HG02884 (cell line): ENCODE measurements at regions not wholly inside any gene's neighbourhood (a gene's known extent, or its start where the extent isn't known, plus 50 kb on each side); places are given as distances from the start of the nearest gene placed in this dataset.
"Not testable (repeated sequence)": the region's sequence is repeated elsewhere in the genome, so short reads cannot be mapped to it uniquely, and the experiment has no call there.

Experiments
- ATAC-seq: cut with Tn5 transposase; IDR thresholded peaks from one replicate; pipeline ENCODE4 v1.9.1; 2021; ENCODE audit warnings: mild to moderate bottlenecking, moderate library complexity; ENCODE audit not compliant: unreplicated experiment

DNA sequence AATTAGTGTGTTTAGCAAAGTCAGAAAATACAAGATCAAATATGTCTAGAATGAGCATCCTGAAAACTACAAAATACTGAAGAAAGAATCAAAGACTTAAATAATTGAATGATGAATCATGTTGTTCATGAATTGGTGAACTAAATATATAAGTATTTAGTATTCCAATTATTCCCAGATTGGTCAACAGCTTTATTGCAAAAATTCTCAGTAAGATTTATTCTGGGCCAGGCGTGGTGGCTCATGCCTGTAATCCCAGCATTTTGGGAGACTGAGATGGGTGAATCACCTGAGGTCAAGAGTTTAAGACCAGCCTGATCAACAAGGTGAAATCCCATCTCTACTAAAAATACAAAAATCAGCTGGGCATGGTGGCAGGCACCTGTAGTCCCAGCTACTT, 250.0 kb upstream of the NECTIN3 start:
- no peak for ATAC-seq

GRCh38 chr3:110822971-110823370, 248.6 kb upstream of the NECTIN3 start:
- no peak for ATAC-seq

DNA sequence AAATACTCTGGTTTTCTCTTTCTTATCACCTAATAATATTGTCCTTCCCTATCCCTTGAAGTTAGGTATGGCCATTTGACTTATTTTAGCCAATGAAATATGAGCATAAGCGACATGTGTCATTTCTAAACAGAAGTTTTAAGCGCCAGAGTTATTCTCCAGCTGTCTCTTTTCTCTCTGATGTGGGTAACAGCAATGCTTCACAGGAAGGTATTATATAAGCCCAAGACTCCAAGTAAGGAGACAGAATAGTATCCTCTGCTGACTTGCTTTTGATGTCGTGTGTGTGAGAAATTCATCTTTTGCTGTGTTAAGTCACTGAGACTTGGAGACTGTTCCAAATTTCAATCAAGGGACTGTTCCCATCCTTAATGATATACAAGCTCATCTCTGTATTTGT, 224.6 kb upstream of the NECTIN3 start:
- no peak for ATAC-seq

- no peak for ATAC-seq
These were observed 222.6 kb upstream of the NECTIN3 start for GRCh38 chr3:110849064-110849463.

DNA sequence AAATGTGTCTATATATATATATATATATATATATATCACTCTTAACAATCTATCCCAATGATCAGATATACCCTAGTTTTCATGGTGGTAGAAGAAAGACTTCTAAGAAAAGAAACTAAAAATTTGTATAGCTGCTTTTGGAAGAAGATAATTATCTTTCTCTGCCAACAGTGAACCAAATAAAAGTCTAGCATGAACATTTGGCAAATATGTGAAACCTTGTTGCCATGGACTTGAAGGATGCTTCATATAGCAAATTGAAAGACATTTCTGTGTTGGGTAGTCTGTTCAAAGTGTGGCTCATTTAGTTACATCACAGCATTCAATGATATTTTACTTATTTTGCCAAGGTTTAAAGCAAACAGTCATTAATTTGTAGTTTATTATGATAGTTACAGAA, 219.9 kb upstream of the NECTIN3 start:
- ATAC-seq: no peak

DNA sequence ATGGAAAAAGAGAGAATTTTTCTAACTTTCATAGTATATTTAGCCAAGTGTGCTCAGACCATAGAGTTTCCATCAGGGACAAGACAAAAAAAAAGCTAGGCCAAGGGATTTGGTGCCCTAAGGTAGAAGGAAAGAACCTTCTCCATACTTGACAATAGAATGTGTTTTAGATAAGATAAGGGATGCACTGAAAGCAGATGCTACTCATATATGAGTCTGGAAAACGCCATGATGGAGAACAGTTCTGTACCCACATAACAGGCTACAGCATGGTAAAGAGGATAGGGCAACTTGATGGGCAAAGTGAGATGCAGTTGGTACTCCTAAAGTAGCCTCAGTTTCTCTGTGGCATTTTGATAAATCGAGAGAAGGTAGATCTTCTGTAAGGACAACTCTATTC, 216.4 kb upstream of the NECTIN3 start:
- ATAC-seq: no peak

GRCh38 chr3:110856916-110857315, 214.7 kb upstream of the NECTIN3 start:
- no peak for ATAC-seq

DNA sequence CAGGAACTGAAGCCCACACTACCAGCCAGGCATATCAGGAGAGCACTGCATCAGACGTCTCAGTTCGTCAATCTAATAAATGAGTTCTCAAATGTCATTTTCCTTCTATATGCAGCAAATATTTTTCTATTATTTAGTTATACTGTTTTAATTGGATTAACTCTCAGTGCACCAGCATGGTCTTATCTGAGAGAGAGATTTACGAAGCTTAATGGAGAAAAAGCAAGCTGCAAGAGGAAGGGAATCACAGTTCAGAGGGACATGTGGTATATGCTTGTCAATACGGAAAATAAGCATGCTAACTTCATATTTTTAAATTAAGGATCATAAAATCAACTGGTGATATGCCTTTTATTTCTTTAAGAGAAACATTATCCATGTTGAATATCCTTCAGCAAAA, 213.1 kb upstream of the NECTIN3 start:
- no peak for ATAC-seq

GRCh38 chr3:110859336-110859735, 212.3 kb upstream of the NECTIN3 start:
- ATAC-seq: no peak

DNA sequence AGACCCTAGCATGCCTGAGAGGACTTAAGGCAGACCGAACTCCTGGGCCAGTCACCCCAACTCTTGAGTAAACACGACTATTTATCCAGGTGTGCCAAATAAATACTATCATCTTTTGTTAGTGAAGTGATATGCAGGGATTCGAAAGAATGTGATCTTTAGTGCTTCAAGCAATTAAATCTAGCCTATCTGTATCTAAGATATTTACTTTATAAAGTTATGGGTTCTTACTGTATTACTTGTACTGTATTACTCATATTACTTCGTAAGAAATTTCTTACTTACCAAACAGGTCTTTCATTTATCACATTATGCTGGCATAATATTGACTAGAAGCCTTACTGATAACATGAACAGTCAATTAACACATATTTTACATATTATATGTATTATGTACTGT, 211.6 kb upstream of the NECTIN3 start:
- ATAC-seq: no peak

GRCh38 chr3:110865934-110866333, 205.7 kb upstream of the NECTIN3 start:
- ATAC-seq: no peak

DNA sequence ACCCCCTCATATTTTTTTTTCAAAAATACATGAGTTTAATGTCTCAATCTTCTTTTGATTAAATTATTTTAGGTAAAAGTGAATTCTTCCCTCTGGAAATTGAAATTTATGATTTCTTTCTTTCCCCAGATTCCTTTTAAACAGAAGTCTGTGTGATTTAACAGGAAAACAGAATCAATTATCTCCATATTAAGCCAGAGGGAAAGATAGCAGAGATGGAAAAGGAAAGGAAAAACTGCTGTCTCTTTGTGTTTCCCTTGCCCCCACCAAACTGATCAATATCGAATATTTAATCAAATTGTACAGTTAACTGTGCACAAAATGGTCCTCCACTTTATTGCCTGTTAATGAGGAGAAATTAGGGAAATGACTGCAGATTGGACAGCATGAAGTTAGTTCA, 203.5 kb upstream of the NECTIN3 start:
- no peak for ATAC-seq

- ATAC-seq: no peak
These were observed 201.9 kb upstream of the NECTIN3 start for GRCh38 chr3:110869736-110870135.

- ATAC-seq: no peak
These were observed 199.7 kb upstream of the NECTIN3 start for GRCh38 chr3:110871869-110872268.

GRCh38 chr3:110878692-110879091, 192.9 kb upstream of the NECTIN3 start:
- ATAC-seq: no peak

GRCh38 chr3:110881069-110881468, 190.5 kb upstream of the NECTIN3 start:
- no peak for ATAC-seq

GRCh38 chr3:110886222-110886893, 185.3 kb upstream of the NECTIN3 start:
- no peak for ATAC-seq

GRCh38 chr3:110887176-110887575, 184.4 kb upstream of the NECTIN3 start:
- no peak for ATAC-seq

GRCh38 chr3:110888625-110889375, 182.8 kb upstream of the NECTIN3 start:
- not testable (repeated sequence) for ATAC-seq

DNA sequence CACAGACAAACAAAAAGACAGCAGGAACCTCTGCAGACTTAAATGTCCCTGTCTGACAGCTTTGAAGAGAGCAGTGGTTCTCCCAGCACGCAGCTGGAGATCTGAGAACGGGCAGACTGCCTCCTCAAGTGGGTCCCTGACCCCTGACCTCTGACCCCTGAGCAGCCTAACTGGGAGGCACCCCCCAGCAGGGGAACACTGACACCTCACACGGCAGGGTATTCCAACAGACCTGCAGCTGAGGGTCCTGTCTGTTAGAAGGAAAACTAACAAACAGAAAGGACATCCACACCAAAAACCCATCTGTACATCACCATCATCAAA, 182.3 kb upstream of the NECTIN3 start:
- ATAC-seq: not testable (repeated sequence)

GRCh38 chr3:110894574-110894973, 177.0 kb upstream of the NECTIN3 start:
- ATAC-seq: no peak

DNA sequence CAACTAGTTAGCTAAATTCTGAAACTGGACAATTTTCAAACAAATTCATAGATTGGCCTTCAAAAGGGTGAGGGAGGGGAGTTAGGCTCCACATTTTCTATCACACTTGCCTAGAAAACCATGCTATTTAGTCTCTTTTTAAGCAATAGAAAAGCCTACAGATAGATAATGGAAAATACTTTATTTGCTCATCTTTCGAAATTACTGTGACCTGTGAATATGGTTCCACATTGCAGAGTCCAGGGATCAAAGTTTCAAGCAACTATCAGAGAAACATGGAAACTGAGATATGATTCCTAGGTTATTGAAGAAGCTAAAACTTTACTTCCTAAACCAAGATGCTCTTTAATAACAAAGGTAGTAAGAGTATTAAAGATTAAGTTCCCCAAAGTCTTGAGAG, 176.6 kb upstream of the NECTIN3 start:
- ATAC-seq: no peak

DNA sequence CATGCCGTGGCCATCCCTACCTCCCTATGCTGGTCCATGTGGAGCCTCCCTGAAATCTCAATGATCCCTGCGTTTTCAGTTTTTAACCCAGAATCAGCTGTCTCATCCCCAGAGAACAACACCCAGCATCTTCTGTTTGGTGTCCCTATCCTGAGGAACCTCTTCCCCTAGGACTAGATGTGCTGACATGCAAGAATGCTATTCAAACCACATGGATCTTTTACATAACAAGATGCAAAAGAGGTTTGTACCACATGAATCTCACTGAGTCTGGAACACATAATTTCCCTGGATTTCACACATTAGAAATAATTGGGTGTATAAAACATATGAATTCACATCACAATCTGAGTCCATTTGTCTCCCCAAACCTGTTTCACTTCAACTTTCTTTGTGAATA, 174.6 kb upstream of the NECTIN3 start:
- no peak for ATAC-seq
